ENCODE measurements at regions not wholly inside any gene's neighbourhood (a gene's known extent, or its start where the extent isn't known, plus 50 kb on each side); places are given as distances from the start of the nearest gene placed in this dataset.
"Not testable (repeated sequence)": the region's sequence is repeated elsewhere in the genome, so short reads cannot be mapped to it uniquely, and the experiment has no call there.

GRCh38 chr12:9367828-9368227, 159.6 kb upstream of the PZP start:
- no peak for DNase-seq (ENCODE audit: low spot score)

GRCh38 chr12:9367201-9367600, 159.0 kb upstream of the PZP start:
- DNase-seq (ENCODE audit: low spot score), result no peak

- no peak for DNase-seq (ENCODE audit: low spot score)
Observed at GRCh38 chr12:9365296-9365695, 157.1 kb upstream of the PZP start.

GRCh38 chr12:9364224-9365176, 156.3 kb upstream of the PZP start:
- peak; percentile 23 for DNase-seq (ENCODE audit: low spot score)

- no peak for DNase-seq (ENCODE audit: low spot score)
Observed at GRCh38 chr12:9363145-9363544, 154.9 kb upstream of the PZP start.

GRCh38 chr12:9361879-9362326, 153.7 kb upstream of the PZP start:
- DNase-seq (ENCODE audit: low spot score), result no peak

- not testable (repeated sequence) for DNase-seq (ENCODE audit: low spot score)
Observed at GRCh38 chr12:9354009-9354754, 146.0 kb upstream of the PZP start.

- DNase-seq (ENCODE audit: low spot score), result no peak
Observed at GRCh38 chr12:9351136-9351535, 142.9 kb upstream of the PZP start.

- DNase-seq (ENCODE audit: low spot score), result no peak
Observed at GRCh38 chr12:9349888-9350885, 142.0 kb upstream of the PZP start.

- DNase-seq (ENCODE audit: low spot score), result no peak
Observed at GRCh38 chr12:9348906-9349518, 140.8 kb upstream of the PZP start.

GRCh38 chr12:9347328-9348127, 139.3 kb upstream of the PZP start:
- DNase-seq (ENCODE audit: low spot score), result no peak

GRCh38 chr12:9346866-9347327, 138.7 kb upstream of the PZP start:
- DNase-seq (ENCODE audit: low spot score), result no peak

- no peak for DNase-seq (ENCODE audit: low spot score)
Observed at GRCh38 chr12:9345171-9345570, 137.0 kb upstream of the PZP start.

- no peak for DNase-seq (ENCODE audit: low spot score)
Observed at GRCh38 chr12:9344541-9344940, 136.3 kb upstream of the PZP start.

- DNase-seq (ENCODE audit: low spot score), result no peak
Observed at GRCh38 chr12:9343731-9344130, 135.5 kb upstream of the PZP start.

GRCh38 chr12:9342614-9343353, 134.6 kb upstream of the PZP start:
- no peak for DNase-seq (ENCODE audit: low spot score)

GRCh38 chr12:9341260-9341585, 133.0 kb upstream of the PZP start:
- DNase-seq (ENCODE audit: low spot score), result no peak

- no peak for DNase-seq (ENCODE audit: low spot score)
Observed at GRCh38 chr12:9340422-9341259, 132.4 kb upstream of the PZP start.

GRCh38 chr12:9337656-9338055, 129.5 kb upstream of the PZP start:
- no peak for DNase-seq (ENCODE audit: low spot score)
